BJ (cell line): ENCODE measurements at regions not wholly inside any gene's neighbourhood (a gene's known extent, or its start where the extent isn't known, plus 50 kb on each side); places are given as distances from the start of the nearest gene placed in this dataset.

ENCODE experiments used
- CTCF ChIA-PET: fragments of 350-600 bp; formaldehyde crosslinking; extraction: SDS; loops from one replicate; lab custom pipeline; 2021; ENCODE audit warnings: antibody characterized with exemption, inconsistent platforms; lab: Yijun Ruan, JAX
- POLR2A ChIA-PET: fragments of 300-600 bp; sonication (Branson Sonifier 250); formaldehyde crosslinking; extraction: SDS; loops from one replicate; lab custom pipeline; 2021; ENCODE audit warnings: antibody characterized with exemption; lab: Charles Lee
- DNase-seq: peaks from one replicate; pipeline ENCODE4 v3.0.0-alpha.2; 2011; ENCODE audit warnings: low read depth
- H3K27me3 ChIP-seq: 2 replicates; pipeline ENCODE4 v1.6.0; 2011; ENCODE audit warnings: low read length; ENCODE audit not compliant: control insufficient read depth, insufficient read depth
- H3K36me3 ChIP-seq: 2 replicates; pipeline ENCODE4 v1.5.1; 2011; ENCODE audit warnings: low read length; ENCODE audit not compliant: control insufficient read depth, insufficient read depth
- H3K4me3 ChIP-seq: 2 replicates; pipeline ENCODE4 v1.5.1; 2011; ENCODE audit warnings: low read depth, mild to moderate bottlenecking, control low read depth, low read length
- CTCF ChIP-seq: IDR thresholded peaks from 2 replicates; pipeline ENCODE4 v1.5.1; 2011; ENCODE audit warnings: low read depth, mild to moderate bottlenecking, control low read depth, inconsistent platforms, low read length, moderate library complexity; ENCODE audit not compliant: insufficient read depth

GRCh38 chr10:33103863-33104379 is 145.9 kb upstream of the ITGB1 start:
- no peak for TF ChIP-seq CTCF
- no peaks in the 10 kb centered on the region for H3K36me3 ChIP-seq
- no peak overlapping the region for H3K4me3 ChIP-seq
- peaks cover 2% of the 10 kb centered on the region for H3K27me3 ChIP-seq
- CTCF ChIA-PET: interaction anchor here (2.2 kb wide), 1 partner anchor 13 kb away, joined by 10 read pairs; no protein-coding TSS in a partner anchor
- POLR2A ChIA-PET: no interaction called here
- DNase-seq: no peak

- Histone ChIP-seq H3K27me3 (no peaks in the 10 kb centered on the region; the same call in 1 of the 2 replicates), H3K4me3 (no peak overlapping the region), H3K36me3 (no peaks in the 10 kb centered on the region)
- ChIA-PET CTCF (interaction anchor here (0.7 to 2.2 kb wide), 3 partner anchors 11 to 306 kb away, joined by 3 to 6 read pairs (median 3); no protein-coding TSS in a partner anchor), POLR2A (interaction anchor here (0.5 kb wide), 2 partner anchors 24 to 33 kb away, joined by 4 read pairs; no protein-coding TSS in a partner anchor)
- no peak for DNase-seq
- no peak for TF ChIP-seq CTCF
Measured at GRCh38 chr10:33102071-33102470, 144.0 kb upstream of the ITGB1 start.

GRCh38 chr10:33101392-33101787 is 143.4 kb upstream of the ITGB1 start:
- POLR2A ChIA-PET: interaction anchor here (0.5 kb wide), 1 partner anchor 25 kb away, joined by 4 read pairs; no protein-coding TSS in a partner anchor
- no peak for DNase-seq
- Histone ChIP-seq H3K27me3 (no peaks in the 10 kb centered on the region; the same call in 1 of the 2 replicates), H3K36me3 (no peaks in the 10 kb centered on the region), H3K4me3 (no peak overlapping the region)
- no peak for TF ChIP-seq CTCF
- CTCF ChIA-PET: interaction anchor here (0.7 to 2.3 kb wide), 4 partner anchors 12 to 306 kb away, joined by 3 to 6 read pairs (median 4); no protein-coding TSS in a partner anchor

GRCh38 chr10:33100781-33101391 is 142.9 kb upstream of the ITGB1 start:
- CTCF ChIA-PET: interaction anchor here (0.6 to 2.3 kb wide), 4 partner anchors 12 to 169 kb away, joined by 3 to 6 read pairs (median 4); no protein-coding TSS in a partner anchor
- Histone ChIP-seq H3K27me3 (no peaks in the 10 kb centered on the region; the same call in 1 of the 2 replicates), H3K4me3 (no peak overlapping the region), H3K36me3 (no peaks in the 10 kb centered on the region)
- POLR2A ChIA-PET: interaction anchor here (0.7 kb wide), 1 partner anchor 161 kb away, joined by 3 read pairs; no protein-coding TSS in a partner anchor
- DNase-seq: no peak
- no peak for TF ChIP-seq CTCF

GRCh38 chr10:33099748-33100147 is 141.7 kb upstream of the ITGB1 start:
- no peaks in the 10 kb centered on the region for H3K36me3 ChIP-seq
- ChIA-PET POLR2A (interaction anchor here (0.6 to 0.7 kb wide), 2 partner anchors 10 to 46 kb away, joined by 3 read pairs; no protein-coding TSS in a partner anchor), CTCF (interaction anchor here (2.2 to 2.3 kb wide), 2 partner anchors 17 to 56 kb away, joined by 5 to 6 read pairs; no protein-coding TSS in a partner anchor)
- no peaks in the 10 kb centered on the region; the same call in 1 of the 2 replicates for H3K27me3 ChIP-seq
- TF ChIP-seq CTCF: no peak
- no peak overlapping the region for H3K4me3 ChIP-seq
- DNase-seq: peak; percentile 48
